NCI-H82 (cell line): ENCODE measurements at regions not wholly inside any gene's neighbourhood (a gene's known extent, or its start where the extent isn't known, plus 50 kb on each side); places are given as distances from the start of the nearest gene placed in this dataset.

Experiments used
- DNase-seq: peaks from one replicate; lab custom pipeline; 2025; lab: John Stamatoyannopoulos, UW

- DNase-seq, result no peak
Observed at GRCh38 chr7:35581605-35582210, 113.2 kb downstream of the HERPUD2 start.

DNA sequence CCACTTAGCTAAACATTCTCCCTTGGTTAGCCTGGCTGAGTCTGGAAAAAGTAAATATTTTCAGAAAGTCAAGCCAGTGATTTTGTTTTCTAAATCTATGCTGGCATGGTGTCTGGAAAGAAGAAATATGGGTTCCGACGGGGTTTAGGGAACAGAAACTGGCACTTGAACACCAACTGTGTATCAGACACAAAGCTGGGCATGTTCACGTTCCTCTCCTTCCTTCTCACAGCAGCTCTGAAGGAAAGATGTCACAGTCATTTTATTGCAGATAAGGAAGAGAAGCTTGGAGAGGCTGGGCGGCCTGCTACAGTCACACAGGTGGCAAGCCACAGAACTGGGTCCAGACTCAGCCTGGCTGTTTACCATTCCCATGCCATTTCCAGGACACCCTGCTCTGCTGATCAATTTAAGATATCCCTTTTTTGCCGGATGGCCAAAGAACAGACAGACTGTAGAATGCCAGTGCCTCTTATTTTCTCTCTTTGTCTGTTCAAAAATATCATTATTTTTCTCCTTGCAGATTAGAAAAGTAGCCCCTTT is 118.8 kb downstream of the HERPUD2 start:
- no peak for DNase-seq

DNA sequence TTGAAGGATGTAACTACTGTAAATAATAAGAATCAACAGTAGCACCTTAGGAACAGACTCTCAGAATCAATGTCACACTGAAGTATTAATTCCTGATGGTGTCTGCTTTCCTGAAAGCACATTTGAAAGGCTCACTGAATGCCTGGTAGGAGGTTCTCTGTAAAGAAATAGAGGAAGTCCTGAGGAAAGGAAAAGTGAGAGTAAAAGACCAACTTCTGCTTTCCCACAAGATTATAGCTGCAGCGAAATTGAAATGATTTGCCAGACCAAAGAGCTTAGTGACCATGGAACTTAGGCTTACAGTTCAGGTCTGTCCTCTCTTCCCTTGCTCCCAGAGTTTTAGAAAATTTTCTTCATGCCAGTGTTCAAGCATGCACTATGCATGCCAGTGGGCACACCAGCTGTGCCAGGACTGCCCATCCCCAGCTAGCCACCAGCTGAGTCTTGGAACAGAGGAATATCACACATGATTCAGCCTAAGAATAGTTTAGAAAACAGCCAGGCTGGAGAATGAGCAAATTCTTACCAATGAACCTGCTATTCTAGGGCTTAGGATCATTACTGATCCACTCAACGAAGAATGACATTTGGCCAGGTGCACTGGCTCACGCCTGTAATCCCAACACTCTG is 123.2 kb downstream of the HERPUD2 start:
- peak; percentile 16 for DNase-seq

DNA sequence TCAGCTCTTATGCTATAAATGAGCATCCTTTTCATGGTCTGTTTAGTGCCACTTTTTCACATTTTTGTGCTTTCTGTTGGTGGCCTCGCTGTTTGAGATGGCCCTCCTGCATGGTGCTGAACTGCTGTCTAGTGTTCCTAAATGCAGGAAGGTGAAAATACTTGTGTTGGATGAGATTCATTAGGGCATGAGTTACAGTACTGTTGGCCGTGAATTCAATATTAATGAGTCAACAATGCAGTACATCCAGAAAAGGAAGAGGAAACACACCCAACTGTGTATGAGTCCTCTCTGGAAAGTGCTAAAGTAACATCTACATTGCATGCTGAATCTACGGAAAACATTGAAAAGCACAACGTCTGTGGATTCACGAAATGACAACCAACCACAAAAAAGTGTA is 124.0 kb downstream of the HERPUD2 start:
- DNase-seq, result no peak

- DNase-seq, result no peak
Observed at GRCh38 chr7:35565927-35566326, 129.0 kb downstream of the HERPUD2 start.

GRCh38 chr7:35558841-35559240 is 136.1 kb downstream of the HERPUD2 start:
- DNase-seq, result no peak

DNA sequence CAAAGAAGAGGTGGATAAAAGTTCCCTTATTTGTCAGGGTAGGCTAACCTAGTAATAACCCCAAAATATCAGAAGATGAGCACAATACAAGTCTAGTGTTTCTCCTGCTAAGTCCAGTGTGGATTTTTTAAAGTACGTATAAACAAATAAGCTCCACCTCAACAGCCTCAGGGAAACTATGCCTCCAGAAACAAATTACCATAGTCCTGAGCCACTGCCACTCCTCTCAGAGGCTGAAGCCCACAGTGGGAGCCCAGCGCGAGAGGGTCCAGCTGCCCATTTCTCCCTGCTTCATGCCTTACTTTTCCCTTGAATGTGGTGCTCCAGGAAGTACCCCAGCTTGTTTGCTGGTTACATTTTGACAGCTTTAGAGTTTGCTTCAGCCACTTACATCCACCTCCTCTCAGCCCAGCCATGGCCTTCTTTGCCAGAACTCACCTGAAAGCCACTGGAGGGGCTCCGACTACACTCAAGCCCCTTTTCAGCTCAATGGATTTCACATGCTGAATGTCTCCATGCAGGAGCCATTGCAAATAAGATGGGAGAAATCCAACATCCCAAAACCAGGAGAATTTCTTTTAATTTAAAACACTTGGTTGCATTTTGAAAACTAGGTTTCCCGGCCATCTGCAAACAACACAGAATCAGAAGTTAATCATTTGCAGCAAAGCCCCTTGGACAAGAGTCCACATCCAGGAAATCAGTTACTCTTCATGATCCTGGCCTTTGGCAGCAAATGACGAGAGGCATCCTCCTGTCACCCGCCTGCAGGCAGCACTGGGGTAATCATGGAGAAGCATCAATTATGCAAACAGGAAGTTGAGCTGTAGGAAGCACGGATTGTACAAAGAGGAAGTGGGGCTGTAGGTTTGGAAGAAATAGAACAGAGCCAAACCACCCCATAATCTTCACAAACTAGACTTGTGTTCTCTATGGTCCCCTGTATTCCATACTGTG is 138.1 kb downstream of the HERPUD2 start:
- no peak for DNase-seq

DNA sequence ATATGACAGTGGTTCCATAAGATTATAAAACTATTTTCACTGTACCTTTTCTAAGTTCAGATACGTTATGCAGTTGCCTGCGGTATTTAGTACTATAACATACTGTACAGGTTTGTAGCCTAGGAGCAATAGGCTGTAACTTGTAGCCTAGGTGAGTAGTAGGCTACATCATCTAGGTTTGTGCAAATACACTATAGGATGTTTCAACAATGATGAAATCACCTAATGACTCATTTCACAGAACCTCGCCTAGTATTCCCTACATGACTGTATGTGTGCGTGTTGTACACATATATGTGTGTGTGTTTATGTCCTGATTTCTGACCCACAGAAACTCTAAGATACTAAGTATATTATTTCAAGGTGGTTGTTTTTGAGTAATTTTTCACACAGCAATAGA is 139.0 kb downstream of the HERPUD2 start:
- DNase-seq, result no peak

DNA sequence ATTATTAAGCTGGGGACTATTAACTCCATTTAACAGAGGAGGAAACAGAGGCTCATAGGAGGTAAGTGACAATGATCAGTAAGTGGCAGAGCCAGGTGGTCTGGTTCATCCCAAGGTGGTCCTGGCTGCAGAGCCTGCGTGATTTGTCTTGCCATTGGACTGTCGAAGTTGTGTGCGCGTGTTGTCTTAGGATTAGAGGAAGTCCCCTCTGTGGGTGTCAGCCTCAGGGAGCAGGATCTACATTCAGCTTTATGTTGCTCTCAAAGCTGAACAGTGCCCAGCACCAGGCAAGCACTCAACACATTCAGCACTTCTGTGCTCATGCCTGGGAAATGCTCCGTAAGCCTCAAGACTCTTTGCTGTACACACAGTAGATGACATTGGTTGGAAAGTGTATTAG is 139.5 kb downstream of the HERPUD2 start:
- no peak for DNase-seq

DNA sequence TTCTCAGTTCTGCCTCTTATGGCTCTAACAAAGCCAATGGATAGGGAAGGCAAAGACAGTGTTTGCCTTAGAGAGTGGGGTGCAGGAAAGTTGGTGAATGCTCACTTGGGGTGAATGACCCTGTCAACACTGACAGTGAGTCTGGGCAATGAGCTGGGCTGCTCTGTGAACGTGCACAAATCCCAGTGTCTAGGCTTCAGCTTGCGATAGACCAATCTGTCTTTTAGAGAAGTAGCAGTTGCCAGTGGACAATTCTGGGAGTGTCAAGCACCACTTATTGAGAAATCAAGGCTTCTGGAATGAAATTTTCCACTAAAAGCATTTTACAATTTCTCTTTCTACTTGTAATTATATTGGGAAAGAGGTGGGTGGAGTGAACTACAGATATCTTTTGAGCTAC is 141.4 kb downstream of the HERPUD2 start:
- peak; percentile 52 for DNase-seq

DNA sequence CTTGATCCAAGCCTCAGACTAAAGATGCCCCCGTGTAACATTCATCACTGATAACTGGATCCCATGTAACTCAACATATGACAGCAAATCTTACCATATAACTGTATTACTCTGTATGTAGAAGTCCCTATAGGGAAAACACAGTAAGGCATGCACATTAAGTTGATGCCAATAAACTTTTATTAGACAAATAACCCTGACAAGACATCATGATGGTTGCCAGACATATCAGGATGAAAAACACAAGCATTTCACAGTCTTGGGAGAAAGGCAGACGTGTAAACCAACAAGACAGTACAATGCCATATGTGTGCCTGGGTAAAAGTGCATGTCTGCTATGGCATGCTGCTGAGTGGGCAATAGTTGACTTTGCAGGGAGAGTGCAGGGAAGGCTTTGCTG is 142.2 kb downstream of the HERPUD2 start:
- DNase-seq, result no peak

- no peak for DNase-seq
Observed at GRCh38 chr7:35551321-35552081, 143.4 kb downstream of the HERPUD2 start.

DNA sequence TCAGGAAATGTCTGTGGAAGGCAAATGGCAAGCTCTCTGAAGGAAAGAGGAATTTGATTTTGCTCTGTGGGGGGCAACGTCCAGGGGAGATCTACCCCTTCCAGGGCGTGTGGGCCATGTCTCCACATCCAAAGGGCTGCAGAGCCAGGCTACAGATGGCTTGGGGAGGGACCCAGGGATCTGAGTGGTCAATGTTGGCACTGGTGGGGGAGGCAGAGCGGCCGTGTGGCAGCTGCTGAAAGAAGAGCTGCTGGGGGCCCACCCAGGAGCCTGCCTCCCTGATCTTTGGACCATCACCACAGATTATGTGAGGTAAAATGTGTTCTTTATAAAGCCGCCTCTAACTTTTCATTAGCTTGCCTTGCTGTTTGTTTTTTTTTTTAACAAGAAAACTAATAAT is 144.1 kb downstream of the HERPUD2 start:
- DNase-seq, result no peak

- no peak for DNase-seq
Observed at GRCh38 chr7:35549781-35550180, 145.2 kb downstream of the HERPUD2 start.

- DNase-seq, result no peak
Observed at GRCh38 chr7:35548291-35548690, 146.6 kb downstream of the HERPUD2 start.

- peak; percentile 71 for DNase-seq
Observed at GRCh38 chr7:35546691-35547429, 148.1 kb downstream of the HERPUD2 start.

DNA sequence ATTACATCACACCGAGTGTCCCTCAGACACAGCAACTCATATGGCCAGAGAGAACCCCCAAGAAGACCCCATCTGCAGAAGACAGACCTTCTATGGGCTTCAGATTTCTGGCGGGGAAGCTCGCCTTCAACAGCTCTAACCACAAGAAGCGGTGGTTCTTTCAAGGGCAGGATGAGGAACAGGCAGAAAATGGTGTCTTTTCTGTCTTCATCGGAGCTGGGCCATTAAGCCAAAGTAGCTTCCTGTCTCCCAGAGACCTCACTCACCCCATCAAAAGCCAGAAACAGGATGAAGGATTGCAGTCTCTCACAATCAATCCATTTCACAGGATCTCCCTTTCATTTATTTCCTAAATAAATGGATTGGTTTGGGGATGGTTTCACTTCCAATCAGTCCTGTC is 149.1 kb downstream of the HERPUD2 start:
- DNase-seq, result no peak

- DNase-seq, result no peak
Observed at GRCh38 chr7:35544028-35544742, 150.8 kb downstream of the HERPUD2 start.

DNA sequence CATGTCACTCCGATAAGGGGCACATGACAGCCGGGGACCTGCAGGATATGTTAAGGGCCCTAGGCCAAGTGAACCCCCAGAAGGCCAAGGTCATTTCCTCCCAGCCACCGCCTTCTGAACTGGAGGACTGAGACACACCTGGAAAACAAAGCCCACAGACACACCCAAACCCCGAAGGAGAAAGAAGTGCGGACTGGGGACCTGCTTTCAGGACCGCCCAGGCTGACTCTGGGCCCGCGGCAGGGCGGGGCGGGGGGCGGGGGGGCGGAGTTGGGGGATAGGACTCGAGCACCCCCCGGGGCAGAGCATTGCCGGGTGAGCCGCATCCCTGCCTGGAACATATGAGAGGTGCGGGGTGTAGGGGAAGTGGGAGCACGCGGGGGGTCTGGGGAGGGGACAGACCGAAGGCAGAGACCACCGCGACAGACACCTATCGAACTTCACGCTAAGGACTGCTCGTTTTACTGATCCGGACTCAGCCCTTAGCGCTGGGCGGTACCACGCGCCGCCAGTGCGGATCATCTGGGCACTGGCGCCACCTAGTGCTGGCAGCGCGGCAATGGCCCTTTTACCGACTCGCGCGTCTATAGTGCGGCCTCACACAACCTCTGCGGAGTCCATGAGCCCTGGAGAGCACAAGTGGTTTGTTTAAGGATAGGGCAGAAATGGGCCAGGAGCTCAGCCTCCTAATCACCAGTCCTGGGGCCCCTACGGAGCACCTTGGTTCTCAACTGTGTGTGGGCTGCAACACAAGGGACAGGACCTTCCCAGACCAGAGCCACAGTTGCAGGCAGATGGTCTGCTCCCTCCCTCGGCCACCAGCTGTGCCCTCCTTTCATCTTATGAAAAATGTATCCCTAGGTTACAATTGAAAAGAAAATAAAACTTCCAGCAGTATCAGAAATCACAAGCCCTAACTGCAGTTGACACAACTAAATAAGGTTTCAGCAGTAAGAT is 157.6 kb downstream of the HERPUD2 start:
- peak; percentile 87 for DNase-seq
